Activated CD8-positive, alpha-beta T cell treated with anti-CD3 and anti-CD28 coated beads for 36 hours (primary cell): ENCODE measurements at regions not wholly inside any gene's neighbourhood (a gene's known extent, or its start where the extent isn't known, plus 50 kb on each side); places are given as distances from the start of the nearest gene placed in this dataset.

Experiments
- ATAC-seq: fragments of 200-7000 bp; cut with Tn5 transposase; one replicate; pipeline ENCODE4 v1.10.0; 2021; ENCODE audit warnings: mild to moderate bottlenecking, moderate library complexity
- CTCF ChIA-PET: fragments of 350-600 bp; sonication (Branson Sonifier 250); formaldehyde crosslinking; loops from one replicate; lab custom pipeline; 2021; ENCODE audit warnings: antibody characterized with exemption; lab: Charles Lee
- POLR2A ChIA-PET: fragments of 350-600 bp; sonication (Branson Sonifier 250); formaldehyde crosslinking; loops from one replicate; lab custom pipeline; 2021; ENCODE audit warnings: antibody characterized with exemption; lab: Charles Lee
- DNase-seq: peaks from one replicate; pipeline ENCODE4 v3.0.0-alpha.2; 2020
- H3K27ac Mint-ChIP-seq: one replicate; pipeline ENCODE4 v1.8.0; 2021; ENCODE audit warnings: mild to moderate bottlenecking, mixed read lengths
- H3K27me3 Mint-ChIP-seq: one replicate; pipeline ENCODE4 v1.8.0; 2021; ENCODE audit warnings: mixed read lengths
- H3K36me3 Mint-ChIP-seq: one replicate; pipeline ENCODE4 v1.8.0; 2021; ENCODE audit warnings: low read depth, mixed read lengths
- H3K4me1 Mint-ChIP-seq: one replicate; pipeline ENCODE4 v1.8.0; 2021; ENCODE audit warnings: low read depth, mixed read lengths
- H3K4me3 Mint-ChIP-seq: one replicate; pipeline ENCODE4 v1.8.0; 2021; ENCODE audit warnings: mild to moderate bottlenecking, moderate library complexity, mixed read lengths
- H3K9me3 Mint-ChIP-seq: one replicate; pipeline ENCODE4 v1.8.0; 2021; ENCODE audit warnings: mixed read lengths
- CTCF ChIP-seq: fragments of 200-600 bp; IDR thresholded peaks from one replicate; pipeline ENCODE4 v1.8.0; 2022; ENCODE audit warnings: antibody characterized with exemption, mild to moderate bottlenecking
- intact Hi-C: fragments of 100-400 bp; cut with micrococcal nuclease; formaldehyde crosslinking; loops from one replicate; pipeline ENCODE4 v1.10.0; 2022

GRCh38 chr22:47345025-47345424 lies 582.6 kb downstream of the TBC1D22A start:
- intact Hi-C loops, result no loop called here
- no peaks in the 10 kb centered on the region for H3K9me3 Mint-ChIP-seq
- H3K27ac Mint-ChIP-seq, result no peak overlapping the region
- H3K4me3 Mint-ChIP-seq, result no peak overlapping the region
- no peaks in the 10 kb centered on the region for H3K36me3 Mint-ChIP-seq
- ChIA-PET POLR2A (no interaction called here), CTCF (no interaction called here)
- DNase-seq, result no peak
- no peaks in the 10 kb centered on the region for H3K4me1 Mint-ChIP-seq
- no peak for TF ChIP-seq CTCF
- ATAC-seq, result no peak
- peaks cover 3% of the 10 kb centered on the region for H3K27me3 Mint-ChIP-seq

GRCh38 chr22:47344414-47344813 lies 582.0 kb downstream of the TBC1D22A start:
- ATAC-seq (no peak), DNase-seq (no peak)
- no peak for TF ChIP-seq CTCF
- H3K36me3 Mint-ChIP-seq, result no peaks in the 10 kb centered on the region
- H3K27ac Mint-ChIP-seq, result no peak overlapping the region
- H3K9me3 Mint-ChIP-seq, result no peaks in the 10 kb centered on the region
- intact Hi-C loops, result no loop called here
- no peaks in the 10 kb centered on the region for H3K4me1 Mint-ChIP-seq
- H3K4me3 Mint-ChIP-seq, result no peak overlapping the region
- ChIA-PET POLR2A (no interaction called here), CTCF (no interaction called here)
- H3K27me3 Mint-ChIP-seq, result peaks cover 3% of the 10 kb centered on the region

- DNase-seq (no peak), ATAC-seq (no peak)
- Mint-ChIP-seq H3K36me3 (no peaks in the 10 kb centered on the region), H3K9me3 (no peaks in the 10 kb centered on the region), H3K4me3 (no peak overlapping the region), H3K27me3 (peaks cover 3% of the 10 kb centered on the region), H3K4me1 (no peaks in the 10 kb centered on the region), H3K27ac (no peak overlapping the region)
- POLR2A ChIA-PET, result no interaction called here
- no peak for TF ChIP-seq CTCF
- intact Hi-C loops, result no loop called here
- CTCF ChIA-PET, result no interaction called here
Observed at GRCh38 chr22:47343611-47344010, 581.2 kb downstream of the TBC1D22A start.

GRCh38 chr22:47342446-47342845 lies 580.0 kb downstream of the TBC1D22A start:
- Mint-ChIP-seq H3K36me3 (no peaks in the 10 kb centered on the region), H3K9me3 (no peaks in the 10 kb centered on the region), H3K27me3 (peaks cover 3% of the 10 kb centered on the region), H3K4me3 (no peak overlapping the region), H3K27ac (no peak overlapping the region), H3K4me1 (no peaks in the 10 kb centered on the region)
- intact Hi-C loops, result no loop called here
- no peak for TF ChIP-seq CTCF
- ChIA-PET CTCF (no interaction called here), POLR2A (no interaction called here)
- no peak for ATAC-seq
- DNase-seq, result no peak

GRCh38 chr22:47341464-47341863 lies 579.0 kb downstream of the TBC1D22A start:
- POLR2A ChIA-PET, result no interaction called here
- TF ChIP-seq CTCF, result no peak

More at GRCh38 chr22:47341464-47341863, 579.0 kb downstream of the TBC1D22A start:
- Mint-ChIP-seq H3K9me3 (no peaks in the 10 kb centered on the region), H3K27me3 (peaks cover 3% of the 10 kb centered on the region), H3K36me3 (no peaks in the 10 kb centered on the region), H3K4me3 (no peak overlapping the region), H3K27ac (no peak overlapping the region), H3K4me1 (no peaks in the 10 kb centered on the region)
- intact Hi-C loops, result no loop called here
- no peak for ATAC-seq
- CTCF ChIA-PET, result no interaction called here
- DNase-seq, result no peak
